ENCODE measurements at regions not wholly inside any gene's neighbourhood (a gene's known extent, or its start where the extent isn't known, plus 50 kb on each side); places are given as distances from the start of the nearest gene placed in this dataset.
"Not testable (repeated sequence)": the region's sequence is repeated elsewhere in the genome, so short reads cannot be mapped to it uniquely, and the experiment has no call there.

- ATAC-seq (ENCODE audit: low read depth); intact Hi-C loops (cut with micrococcal nuclease); H3K9me3 ChIP-seq (ENCODE audit: control extremely low read depth in 1 of 3, control insufficient read depth in 2 of 3, insufficient read depth in 1 of 3, low read length in 2 of 3); H2AFZ ChIP-seq (ENCODE audit: insufficient read depth, low read depth, low read length, poor library complexity, severe bottlenecking); H3K27ac ChIP-seq (ENCODE audit: low read length in 2 of 2); H3K4me2 ChIP-seq (replicated peaks; ENCODE audit: low read depth, low read length, poor library complexity, severe bottlenecking); H3K4me1 Mint-ChIP-seq; CTCF ChIA-PET; H4K20me1 ChIP-seq (ENCODE audit: control insufficient read depth, insufficient read depth, low read length, poor library complexity, severe bottlenecking); H3K4me3 Mint-ChIP-seq; H3K27ac Mint-ChIP-seq; H3K27me3 ChIP-seq (replicated peaks in 1 of 4; ENCODE audit: control extremely low read depth in 1 of 4, control insufficient read depth in 3 of 4, insufficient read depth in 4 of 4, low read length in 3 of 4); H3K4me3 ChIP-seq (ENCODE audit: control extremely low read depth in 1 of 5, extremely low read depth in 1 of 5, insufficient read depth in 1 of 5, low read depth in 2 of 5, low read length in 4 of 5); POLR2A ChIA-PET; DNase-seq; H3K4me1 ChIP-seq (ENCODE audit: control insufficient read depth in 2 of 2, insufficient read depth in 2 of 2, low read length in 2 of 2); H3K79me2 ChIP-seq (ENCODE audit: control insufficient read depth, insufficient read depth, low read length); H3K9ac ChIP-seq (ENCODE audit: low read length); H3K9me3 Mint-ChIP-seq (ENCODE audit: insufficient read depth); H3K36me3 ChIP-seq (replicated peaks in 1 of 2; ENCODE audit: control extremely low read depth in 1 of 2, control insufficient read depth in 1 of 2, extremely low read depth in 1 of 2, insufficient read depth in 2 of 2, low read length in 1 of 2); H3K27me3 Mint-ChIP-seq: not testable (repeated sequence)
- no CpG with 5 or more reads among the region's 1 CpG for WGBS (ENCODE audit: insufficient coverage)
Observed at GRCh38 chr1:146666275-146666674, 271.8 kb upstream of the NBPF12 start.

GRCh38 chr1:146660242-146660641, 277.9 kb upstream of the NBPF12 start:
- DNase-seq; H4K20me1 ChIP-seq (ENCODE audit: control insufficient read depth, insufficient read depth, low read length, poor library complexity, severe bottlenecking); CTCF ChIA-PET; intact Hi-C loops (cut with micrococcal nuclease); H2AFZ ChIP-seq (ENCODE audit: insufficient read depth, low read depth, low read length, poor library complexity, severe bottlenecking); ATAC-seq (ENCODE audit: low read depth); H3K4me2 ChIP-seq (replicated peaks; ENCODE audit: low read depth, low read length, poor library complexity, severe bottlenecking); H3K4me1 Mint-ChIP-seq; H3K4me3 ChIP-seq (ENCODE audit: control extremely low read depth in 1 of 5, extremely low read depth in 1 of 5, insufficient read depth in 1 of 5, low read depth in 2 of 5, low read length in 4 of 5); H3K27ac Mint-ChIP-seq; H3K4me1 ChIP-seq (ENCODE audit: control insufficient read depth in 2 of 2, insufficient read depth in 2 of 2, low read length in 2 of 2); H3K36me3 ChIP-seq (replicated peaks in 1 of 2; ENCODE audit: control extremely low read depth in 1 of 2, control insufficient read depth in 1 of 2, extremely low read depth in 1 of 2, insufficient read depth in 2 of 2, low read length in 1 of 2); H3K9ac ChIP-seq (ENCODE audit: low read length); H3K9me3 ChIP-seq (ENCODE audit: control extremely low read depth in 1 of 3, control insufficient read depth in 2 of 3, insufficient read depth in 1 of 3, low read length in 2 of 3); H3K4me3 Mint-ChIP-seq; H3K27ac ChIP-seq (ENCODE audit: low read length in 2 of 2); POLR2A ChIA-PET; H3K79me2 ChIP-seq (ENCODE audit: control insufficient read depth, insufficient read depth, low read length); H3K27me3 ChIP-seq (replicated peaks in 1 of 4; ENCODE audit: control extremely low read depth in 1 of 4, control insufficient read depth in 3 of 4, insufficient read depth in 4 of 4, low read length in 3 of 4); H3K27me3 Mint-ChIP-seq; H3K9me3 Mint-ChIP-seq (ENCODE audit: insufficient read depth): not testable (repeated sequence)
- no CpG with 5 or more reads among the region's 4 CpGs for WGBS (ENCODE audit: insufficient coverage)

- H3K4me1 Mint-ChIP-seq; H4K20me1 ChIP-seq (ENCODE audit: control insufficient read depth, insufficient read depth, low read length, poor library complexity, severe bottlenecking); H3K9ac ChIP-seq (ENCODE audit: low read length); H3K4me2 ChIP-seq (replicated peaks; ENCODE audit: low read depth, low read length, poor library complexity, severe bottlenecking); H3K9me3 Mint-ChIP-seq (ENCODE audit: insufficient read depth); H3K27ac Mint-ChIP-seq; DNase-seq; ATAC-seq (ENCODE audit: low read depth); H3K79me2 ChIP-seq (ENCODE audit: control insufficient read depth, insufficient read depth, low read length); H3K4me3 Mint-ChIP-seq; CTCF ChIA-PET; H3K36me3 ChIP-seq (replicated peaks in 1 of 2; ENCODE audit: control extremely low read depth in 1 of 2, control insufficient read depth in 1 of 2, extremely low read depth in 1 of 2, insufficient read depth in 2 of 2, low read length in 1 of 2); H3K9me3 ChIP-seq (ENCODE audit: control extremely low read depth in 1 of 3, control insufficient read depth in 2 of 3, insufficient read depth in 1 of 3, low read length in 2 of 3); H3K27ac ChIP-seq (ENCODE audit: low read length in 2 of 2); H3K4me3 ChIP-seq (ENCODE audit: control extremely low read depth in 1 of 5, extremely low read depth in 1 of 5, insufficient read depth in 1 of 5, low read depth in 2 of 5, low read length in 4 of 5); POLR2A ChIA-PET; H3K4me1 ChIP-seq (ENCODE audit: control insufficient read depth in 2 of 2, insufficient read depth in 2 of 2, low read length in 2 of 2); intact Hi-C loops (cut with micrococcal nuclease); H2AFZ ChIP-seq (ENCODE audit: insufficient read depth, low read depth, low read length, poor library complexity, severe bottlenecking); H3K27me3 ChIP-seq (replicated peaks in 1 of 4; ENCODE audit: control extremely low read depth in 1 of 4, control insufficient read depth in 3 of 4, insufficient read depth in 4 of 4, low read length in 3 of 4); H3K27me3 Mint-ChIP-seq: not testable (repeated sequence)
- no CpG with 5 or more reads among the region's 3 CpGs for WGBS (ENCODE audit: insufficient coverage)
Observed at GRCh38 chr1:146656356-146657060, 281.6 kb upstream of the NBPF12 start.

- H3K4me3 ChIP-seq (ENCODE audit: control extremely low read depth in 1 of 5, extremely low read depth in 1 of 5, insufficient read depth in 1 of 5, low read depth in 2 of 5, low read length in 4 of 5); H4K20me1 ChIP-seq (ENCODE audit: control insufficient read depth, insufficient read depth, low read length, poor library complexity, severe bottlenecking); H3K27me3 Mint-ChIP-seq; intact Hi-C loops (cut with micrococcal nuclease); H3K4me3 Mint-ChIP-seq; H3K27ac ChIP-seq (ENCODE audit: low read length in 2 of 2); H2AFZ ChIP-seq (ENCODE audit: insufficient read depth, low read depth, low read length, poor library complexity, severe bottlenecking); H3K9me3 Mint-ChIP-seq (ENCODE audit: insufficient read depth); ATAC-seq (ENCODE audit: low read depth); H3K4me2 ChIP-seq (replicated peaks; ENCODE audit: low read depth, low read length, poor library complexity, severe bottlenecking); H3K4me1 Mint-ChIP-seq; POLR2A ChIA-PET; H3K4me1 ChIP-seq (ENCODE audit: control insufficient read depth in 2 of 2, insufficient read depth in 2 of 2, low read length in 2 of 2); H3K27ac Mint-ChIP-seq; H3K9me3 ChIP-seq (ENCODE audit: control extremely low read depth in 1 of 3, control insufficient read depth in 2 of 3, insufficient read depth in 1 of 3, low read length in 2 of 3); H3K27me3 ChIP-seq (replicated peaks in 1 of 4; ENCODE audit: control extremely low read depth in 1 of 4, control insufficient read depth in 3 of 4, insufficient read depth in 4 of 4, low read length in 3 of 4); H3K79me2 ChIP-seq (ENCODE audit: control insufficient read depth, insufficient read depth, low read length); DNase-seq; CTCF ChIA-PET; H3K36me3 ChIP-seq (replicated peaks in 1 of 2; ENCODE audit: control extremely low read depth in 1 of 2, control insufficient read depth in 1 of 2, extremely low read depth in 1 of 2, insufficient read depth in 2 of 2, low read length in 1 of 2); H3K9ac ChIP-seq (ENCODE audit: low read length): not testable (repeated sequence)
- WGBS (ENCODE audit: insufficient coverage) = no CpG with 5 or more reads among the region's 4 CpGs
Observed at GRCh38 chr1:146654763-146655162, 283.4 kb upstream of the NBPF12 start.

Measured in B cell (primary cell).